Nephron progenitor cell (in vitro differentiated cells): ENCODE measurements at regions not wholly inside any gene's neighbourhood (a gene's known extent, or its start where the extent isn't known, plus 50 kb on each side); places are given as distances from the start of the nearest gene placed in this dataset.

ENCODE experiments used
- DNase-seq: peaks from one replicate; pipeline ENCODE4 v3.0.0; 2021
- H3K27ac Mint-ChIP-seq: 2 replicates; pipeline ENCODE4 v1.8.0; 2021; ENCODE audit warnings: mild to moderate bottlenecking, moderate library complexity, mixed read lengths
- H3K27me3 Mint-ChIP-seq: 2 replicates; pipeline ENCODE4 v1.8.0; 2021; ENCODE audit warnings: mild to moderate bottlenecking, low read depth, mixed read lengths; ENCODE audit not compliant: poor library complexity
- H3K36me3 Mint-ChIP-seq: 2 replicates; pipeline ENCODE4 v1.8.0; 2021; ENCODE audit warnings: low read depth, mixed read lengths
- H3K4me1 Mint-ChIP-seq: 2 replicates; pipeline ENCODE4 v1.8.0; 2021; ENCODE audit warnings: mixed read lengths
- H3K4me3 Mint-ChIP-seq: 2 replicates; pipeline ENCODE4 v1.8.0; 2021; ENCODE audit warnings: mild to moderate bottlenecking, moderate library complexity, mixed read lengths
- H3K9me3 Mint-ChIP-seq: 2 replicates; pipeline ENCODE4 v1.8.0; 2021; ENCODE audit warnings: mild to moderate bottlenecking, moderate library complexity, mixed read lengths
- CTCF ChIP-seq: fragments of 200-600 bp; sonication (generic); IDR thresholded peaks from 2 replicates; pipeline ENCODE4 v1.5.0; 2021; ENCODE audit warnings: antibody characterized with exemption

- no peaks in the 10 kb centered on the region for H3K27me3 Mint-ChIP-seq
- no peak overlapping the region for H3K4me3 Mint-ChIP-seq
- peaks cover 24% of the 10 kb centered on the region for H3K9me3 Mint-ChIP-seq
- DNase-seq = no peak
- H3K36me3 Mint-ChIP-seq = no peaks in the 10 kb centered on the region
- no peaks in the 10 kb centered on the region for H3K4me1 Mint-ChIP-seq
- no peak for TF ChIP-seq CTCF
- H3K27ac Mint-ChIP-seq = no peak overlapping the region
Observed at GRCh38 chr4:11876104-11876503, 447.4 kb upstream of the HS3ST1 start.

GRCh38 chr4:11869191-11869870, 440.6 kb upstream of the HS3ST1 start:
- Mint-ChIP-seq H3K36me3 (no peaks in the 10 kb centered on the region), H3K9me3 (no peaks in the 10 kb centered on the region), H3K27ac (no peak overlapping the region), H3K4me3 (no peak overlapping the region), H3K27me3 (no peaks in the 10 kb centered on the region), H3K4me1 (peaks cover 14% of the 10 kb centered on the region)
- TF ChIP-seq CTCF = no peak
- DNase-seq = no peak

GRCh38 chr4:11866391-11866790, 437.7 kb upstream of the HS3ST1 start:
- H3K27me3 Mint-ChIP-seq = peaks cover 4% of the 10 kb centered on the region

GRCh38 chr4:11860996-11861395, 432.3 kb upstream of the HS3ST1 start:
- Mint-ChIP-seq H3K9me3 (no peaks in the 10 kb centered on the region), H3K4me3 (no peak overlapping the region), H3K27me3 (peaks cover 4% of the 10 kb centered on the region), H3K36me3 (no peaks in the 10 kb centered on the region), H3K4me1 (no peaks in the 10 kb centered on the region), H3K27ac (no peak overlapping the region)
- no peak for DNase-seq
- no peak for TF ChIP-seq CTCF

More at GRCh38 chr4:11866391-11866790, 437.7 kb upstream of the HS3ST1 start:
- H3K4me1 Mint-ChIP-seq = peaks cover 14% of the 10 kb centered on the region
- TF ChIP-seq CTCF = no peak
- H3K27ac Mint-ChIP-seq = no peak overlapping the region
- DNase-seq = no peak
- H3K9me3 Mint-ChIP-seq = no peaks in the 10 kb centered on the region
- no peaks in the 10 kb centered on the region for H3K36me3 Mint-ChIP-seq
- H3K4me3 Mint-ChIP-seq = no peak overlapping the region

GRCh38 chr4:11857881-11858280, 429.2 kb upstream of the HS3ST1 start:
- no peaks in the 10 kb centered on the region for H3K9me3 Mint-ChIP-seq
- H3K4me3 Mint-ChIP-seq = no peak overlapping the region
- TF ChIP-seq CTCF = no peak
- H3K27ac Mint-ChIP-seq = no peak overlapping the region
- no peak for DNase-seq
- no peaks in the 10 kb centered on the region for H3K27me3 Mint-ChIP-seq
- no peaks in the 10 kb centered on the region for H3K4me1 Mint-ChIP-seq
- no peaks in the 10 kb centered on the region for H3K36me3 Mint-ChIP-seq

GRCh38 chr4:11847167-11847566, 418.5 kb upstream of the HS3ST1 start:
- H3K27me3 Mint-ChIP-seq = no peaks in the 10 kb centered on the region
- H3K27ac Mint-ChIP-seq = no peak overlapping the region
- no peaks in the 10 kb centered on the region for H3K9me3 Mint-ChIP-seq
- no peak overlapping the region for H3K4me3 Mint-ChIP-seq
- no peak for TF ChIP-seq CTCF
- no peak for DNase-seq
- H3K4me1 Mint-ChIP-seq = no peaks in the 10 kb centered on the region
- no peaks in the 10 kb centered on the region for H3K36me3 Mint-ChIP-seq
